Amygdala (tissue), 56 donors: ENCODE measurements at regions not wholly inside any gene's neighbourhood (a gene's known extent, or its start where the extent isn't known, plus 50 kb on each side); places are given as distances from the start of the nearest gene placed in this dataset.

Source experiments
- DNase-seq, 56 donors: peaks; one replicate each; lab custom pipeline; 2025; lab: John Stamatoyannopoulos, UW

GRCh38 chr7:40990841-40991240, 712.0 kb downstream of the INHBA start:
- no peak for DNase-seq

- DNase-seq = no peak
Observed at GRCh38 chr7:40987571-40987970, 715.3 kb downstream of the INHBA start.

- no peak for DNase-seq
Observed at GRCh38 chr7:40986351-40986873, 716.5 kb downstream of the INHBA start.

- no peak for DNase-seq
Observed at GRCh38 chr7:40983111-40983510, 719.8 kb downstream of the INHBA start.

- DNase-seq = no peak
Observed at GRCh38 chr7:40979296-40979695, 723.6 kb downstream of the INHBA start.

GRCh38 chr7:40978047-40978446, 724.8 kb downstream of the INHBA start:
- DNase-seq = peak in 1 of 56 donors; percentile 14

- DNase-seq = no peak
Observed at GRCh38 chr7:40977533-40977932, 725.4 kb downstream of the INHBA start.

- DNase-seq = no peak
Observed at GRCh38 chr7:40972426-40972825, 730.5 kb downstream of the INHBA start.

- no peak for DNase-seq
Observed at GRCh38 chr7:40969641-40970040, 733.2 kb downstream of the INHBA start.

GRCh38 chr7:40966693-40967092, 736.2 kb downstream of the INHBA start:
- no peak for DNase-seq

GRCh38 chr7:40965774-40966173, 737.1 kb downstream of the INHBA start:
- DNase-seq = no peak

- DNase-seq = no peak
Observed at GRCh38 chr7:40965016-40965415, 737.9 kb downstream of the INHBA start.

- no peak for DNase-seq
Observed at GRCh38 chr7:40964610-40965009, 738.3 kb downstream of the INHBA start.

GRCh38 chr7:40959955-40960354, 742.9 kb downstream of the INHBA start:
- DNase-seq = no peak

- no peak for DNase-seq
Observed at GRCh38 chr7:40948239-40948638, 754.7 kb downstream of the INHBA start.

- no peak for DNase-seq
Observed at GRCh38 chr7:40947566-40947965, 755.3 kb downstream of the INHBA start.

GRCh38 chr7:40946549-40946948, 756.3 kb downstream of the INHBA start:
- no peak for DNase-seq

GRCh38 chr7:40945788-40946187, 757.1 kb downstream of the INHBA start:
- no peak for DNase-seq

- no peak for DNase-seq
Observed at GRCh38 chr7:40944981-40945585, 757.8 kb downstream of the INHBA start.

GRCh38 chr7:40937879-40938278, 765.0 kb downstream of the INHBA start:
- DNase-seq = no peak

GRCh38 chr7:40935435-40935834, 767.5 kb downstream of the INHBA start:
- no peak for DNase-seq

- DNase-seq = no peak
Observed at GRCh38 chr7:40923626-40924025, 779.3 kb downstream of the INHBA start.

- no peak for DNase-seq
Observed at GRCh38 chr7:40922316-40922670, 780.6 kb downstream of the INHBA start.
